Bronchial epithelial cell (primary cell): ENCODE measurements at regions not wholly inside any gene's neighbourhood (a gene's known extent, or its start where the extent isn't known, plus 50 kb on each side); places are given as distances from the start of the nearest gene placed in this dataset.

ENCODE experiments used
- DNase-seq: peaks from one replicate; pipeline ENCODE4 v3.0.0-alpha.2; 2010; ENCODE audit warnings: low read depth
- FAIRE-seq: peaks from 2 replicates; lab custom pipeline; 2011; peaks lifted over from hg19 to GRCh38; lab: Jason Lieb, UNC
- H3K27me3 ChIP-seq: 2 replicates; pipeline ENCODE4 v1.5.1; 2011; ENCODE audit warnings: low read length; ENCODE audit not compliant: control insufficient read depth, insufficient read depth
- H3K36me3 ChIP-seq: 2 replicates; pipeline ENCODE4 v1.5.1; 2011; ENCODE audit warnings: low read length; ENCODE audit not compliant: control insufficient read depth, insufficient read depth
- H3K4me3 ChIP-seq: 2 replicates; pipeline ENCODE4 v1.5.1; 2011; ENCODE audit warnings: mild to moderate bottlenecking, low read depth, low read length, control low read depth
- TF ChIP-seq, protein P1 (sequence below): IDR thresholded peaks from 2 replicates; pipeline ENCODE4 v1.5.1; 2011; ENCODE audit warnings: mild to moderate bottlenecking, moderate library complexity, low read length, control low read depth, inconsistent platforms; ENCODE audit not compliant: insufficient read depth, severe bottlenecking

GRCh38 chr1:56019472-56019871 is 559.9 kb downstream of the PLPP3 start:
- Histone ChIP-seq H3K36me3 (no peaks in the 10 kb centered on the region), H3K4me3 (no peak overlapping the region), H3K27me3 (no peaks in the 10 kb centered on the region)
- TF ChIP-seq, protein P1, sequence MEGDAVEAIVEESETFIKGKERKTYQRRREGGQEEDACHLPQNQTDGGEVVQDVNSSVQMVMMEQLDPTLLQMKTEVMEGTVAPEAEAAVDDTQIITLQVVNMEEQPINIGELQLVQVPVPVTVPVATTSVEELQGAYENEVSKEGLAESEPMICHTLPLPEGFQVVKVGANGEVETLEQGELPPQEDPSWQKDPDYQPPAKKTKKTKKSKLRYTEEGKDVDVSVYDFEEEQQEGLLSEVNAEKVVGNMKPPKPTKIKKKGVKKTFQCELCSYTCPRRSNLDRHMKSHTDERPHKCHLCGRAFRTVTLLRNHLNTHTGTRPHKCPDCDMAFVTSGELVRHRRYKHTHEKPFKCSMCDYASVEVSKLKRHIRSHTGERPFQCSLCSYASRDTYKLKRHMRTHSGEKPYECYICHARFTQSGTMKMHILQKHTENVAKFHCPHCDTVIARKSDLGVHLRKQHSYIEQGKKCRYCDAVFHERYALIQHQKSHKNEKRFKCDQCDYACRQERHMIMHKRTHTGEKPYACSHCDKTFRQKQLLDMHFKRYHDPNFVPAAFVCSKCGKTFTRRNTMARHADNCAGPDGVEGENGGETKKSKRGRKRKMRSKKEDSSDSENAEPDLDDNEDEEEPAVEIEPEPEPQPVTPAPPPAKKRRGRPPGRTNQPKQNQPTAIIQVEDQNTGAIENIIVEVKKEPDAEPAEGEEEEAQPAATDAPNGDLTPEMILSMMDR: no peak
- no peak for FAIRE-seq
- DNase-seq: peak; percentile 73

- peak; percentile 36 for FAIRE-seq
- DNase-seq: peak; percentile 76
- TF ChIP-seq, protein P1: no peak
These were observed 562.0 kb downstream of the PLPP3 start for GRCh38 chr1:56017336-56017735.

GRCh38 chr1:56003846-56004245 is 575.5 kb downstream of the PLPP3 start:
- no peaks in the 10 kb centered on the region for H3K36me3 ChIP-seq
- H3K4me3 ChIP-seq: no peak overlapping the region
- no peak for DNase-seq
- TF ChIP-seq, protein P1: no peak
- H3K27me3 ChIP-seq: no peaks in the 10 kb centered on the region
- no peak for FAIRE-seq

More at GRCh38 chr1:56017336-56017735, 562.0 kb downstream of the PLPP3 start:
- no peak overlapping the region for H3K4me3 ChIP-seq
- no peaks in the 10 kb centered on the region for H3K27me3 ChIP-seq
- no peaks in the 10 kb centered on the region for H3K36me3 ChIP-seq

- no peak overlapping the region for H3K4me3 ChIP-seq
- no peak for FAIRE-seq
- no peaks in the 10 kb centered on the region for H3K27me3 ChIP-seq
- TF ChIP-seq, protein P1: no peak
- H3K36me3 ChIP-seq: no peaks in the 10 kb centered on the region
- DNase-seq: no peak
These were observed 577.1 kb downstream of the PLPP3 start for GRCh38 chr1:56002231-56002630.

DNA sequence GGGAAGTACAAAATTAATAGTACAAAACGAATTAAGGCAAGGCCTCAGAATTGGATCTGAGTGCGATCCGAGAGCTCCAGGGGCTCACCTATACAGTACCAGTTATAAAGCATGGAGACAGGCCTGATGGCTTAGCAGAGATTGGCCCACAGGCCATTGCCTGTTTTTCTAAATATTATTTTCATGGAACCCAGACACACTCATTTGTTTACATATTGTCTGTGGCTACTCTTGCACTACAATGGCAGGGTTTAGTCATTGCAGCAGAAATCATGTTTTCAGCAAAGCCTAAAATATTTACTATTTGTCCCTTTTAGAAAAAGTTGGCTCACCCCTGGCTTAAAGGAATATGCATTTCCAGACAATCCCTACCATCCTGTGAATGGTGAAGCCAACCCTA is 578.9 kb downstream of the PLPP3 start:
- TF ChIP-seq, protein P1: no peak
- Histone ChIP-seq H3K36me3 (no peaks in the 10 kb centered on the region), H3K27me3 (no peaks in the 10 kb centered on the region), H3K4me3 (no peak overlapping the region)
- DNase-seq (no peak), FAIRE-seq (no peak)

GRCh38 chr1:55997536-55997935 is 581.8 kb downstream of the PLPP3 start:
- TF ChIP-seq, protein P1: no peak
- no peak for DNase-seq
- Histone ChIP-seq H3K4me3 (no peak overlapping the region), H3K36me3 (no peaks in the 10 kb centered on the region), H3K27me3 (no peaks in the 10 kb centered on the region)
- FAIRE-seq: no peak
